PFSK-1 (cell line): ENCODE measurements at regions not wholly inside any gene's neighbourhood (a gene's known extent, or its start where the extent isn't known, plus 50 kb on each side); places are given as distances from the start of the nearest gene placed in this dataset.

Experiments
- POLR2AphosphoS5 ChIP-seq: IDR thresholded peaks from 2 replicates; pipeline ENCODE4 v1.6.1; 2012; ENCODE audit warnings: low read depth, mild to moderate bottlenecking, control low read depth, low read length, moderate library complexity
- SIN3A ChIP-seq: IDR thresholded peaks from 2 replicates; pipeline ENCODE4 v1.6.1; 2012; ENCODE audit warnings: mild to moderate bottlenecking, low read length, moderate library complexity, borderline replicate concordance; ENCODE audit not compliant: insufficient read depth

GRCh38 chr6:155710704-155711103, 255.1 kb upstream of the NOX3 start:
- no peak for TF ChIP-seq POLR2AphosphoS5
- no peak for TF ChIP-seq SIN3A
